Gastrocnemius medialis (tissue), 4 donors: ENCODE measurements at regions not wholly inside any gene's neighbourhood (a gene's known extent, or its start where the extent isn't known, plus 50 kb on each side); places are given as distances from the start of the nearest gene placed in this dataset.

Source experiments
- POLR2A ChIP-seq, 2 donors: fragments of 450-650 bp; IDR thresholded peaks; one replicate each; pipeline ENCODE4 v1.6.1; 2017; ENCODE audit warnings: antibody characterized with exemption in 2 of 2, mild to moderate bottlenecking in 2 of 2, moderate library complexity in 2 of 2
- TF ChIP-seq, protein P1 (sequence below), 5 experiments: fragments of 450-650 bp in 3 of 5; fragments of 200-600 bp in 2 of 5; sonication (generic) in 2 of 5; IDR thresholded peaks in 4 of 5; conservative IDR thresholded peaks in 1 of 5; 1 replicate in 4 of 5; 2 replicates in 1 of 5; pipeline ENCODE4 v1.5.1; 2016 to 2019; ENCODE audit warnings: antibody characterized with exemption in 5 of 5, mild to moderate bottlenecking in 3 of 5, moderate library complexity in 3 of 5

DNA sequence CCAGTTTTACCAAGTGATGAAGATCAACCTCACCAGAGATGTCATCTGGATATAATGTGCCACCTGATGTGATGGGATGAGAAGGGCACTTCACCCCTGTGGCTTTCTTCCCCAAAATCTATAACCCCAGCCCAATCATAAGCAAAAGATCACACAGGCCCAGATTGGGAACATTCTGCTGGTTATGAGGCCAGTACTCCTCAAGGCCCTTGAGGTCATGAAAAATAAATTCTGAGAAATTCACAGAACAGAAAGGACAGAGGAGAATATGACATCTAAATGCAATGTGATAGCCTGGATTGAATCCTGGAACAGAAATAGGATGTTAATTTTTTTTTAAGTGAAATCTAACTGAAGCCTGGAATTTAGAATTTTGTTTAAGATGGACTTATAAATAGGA, 243.5 kb downstream of the CBLN4 start:
- TF ChIP-seq, protein P1, sequence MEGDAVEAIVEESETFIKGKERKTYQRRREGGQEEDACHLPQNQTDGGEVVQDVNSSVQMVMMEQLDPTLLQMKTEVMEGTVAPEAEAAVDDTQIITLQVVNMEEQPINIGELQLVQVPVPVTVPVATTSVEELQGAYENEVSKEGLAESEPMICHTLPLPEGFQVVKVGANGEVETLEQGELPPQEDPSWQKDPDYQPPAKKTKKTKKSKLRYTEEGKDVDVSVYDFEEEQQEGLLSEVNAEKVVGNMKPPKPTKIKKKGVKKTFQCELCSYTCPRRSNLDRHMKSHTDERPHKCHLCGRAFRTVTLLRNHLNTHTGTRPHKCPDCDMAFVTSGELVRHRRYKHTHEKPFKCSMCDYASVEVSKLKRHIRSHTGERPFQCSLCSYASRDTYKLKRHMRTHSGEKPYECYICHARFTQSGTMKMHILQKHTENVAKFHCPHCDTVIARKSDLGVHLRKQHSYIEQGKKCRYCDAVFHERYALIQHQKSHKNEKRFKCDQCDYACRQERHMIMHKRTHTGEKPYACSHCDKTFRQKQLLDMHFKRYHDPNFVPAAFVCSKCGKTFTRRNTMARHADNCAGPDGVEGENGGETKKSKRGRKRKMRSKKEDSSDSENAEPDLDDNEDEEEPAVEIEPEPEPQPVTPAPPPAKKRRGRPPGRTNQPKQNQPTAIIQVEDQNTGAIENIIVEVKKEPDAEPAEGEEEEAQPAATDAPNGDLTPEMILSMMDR (IDR thresholded peaks at IDR 0.05 in 4 of 5, conservative IDR thresholded peaks at IDR 0.05 in 1 of 5), result no peak
- no peak for TF ChIP-seq POLR2A (IDR thresholded peaks at IDR 0.05)
